ENCODE measurements at regions not wholly inside any gene's neighbourhood (a gene's known extent, or its start where the extent isn't known, plus 50 kb on each side); places are given as distances from the start of the nearest gene placed in this dataset.

DNA sequence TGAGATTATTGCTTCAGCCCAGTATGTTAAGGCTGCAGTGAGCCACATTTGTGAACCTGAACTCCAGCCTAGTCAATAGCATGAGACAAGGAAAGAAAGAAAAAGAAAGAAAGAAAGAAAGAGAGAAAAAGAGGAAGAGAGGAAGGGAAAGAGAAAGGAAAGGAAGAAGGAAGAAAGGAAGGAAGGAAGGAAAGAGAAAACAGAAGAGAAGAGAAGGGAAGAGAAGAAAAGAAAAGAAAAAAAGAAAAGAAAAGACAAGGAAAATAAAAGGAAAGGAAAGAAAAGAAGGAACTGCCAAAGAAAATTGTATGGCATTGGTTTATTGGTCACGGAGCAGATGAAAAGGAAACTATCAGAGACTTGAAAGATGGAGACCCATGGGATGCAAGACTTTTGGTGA lies 1158.8 kb downstream of the OLFM4 start:
- TF ChIP-seq POLR2AphosphoS5 (IDR thresholded peaks at IDR 0.05; ENCODE audit: borderline replicate concordance, low read depth, low read length) = no peak
- no peak for TF ChIP-seq EZH2 (IDR thresholded peaks at IDR 0.05)
